IMR-90 (cell line): ENCODE measurements at regions not wholly inside any gene's neighbourhood (a gene's known extent, or its start where the extent isn't known, plus 50 kb on each side); places are given as distances from the start of the nearest gene placed in this dataset.

Experiments
- BHLHE40 ChIP-seq: fragments of 150-350 bp; IDR thresholded peaks from 2 replicates; pipeline ENCODE4 v1.6.1; 2016; ENCODE audit warnings: mild to moderate bottlenecking, low read depth, low read length
- CEBPB ChIP-seq: IDR thresholded peaks from 2 replicates; pipeline ENCODE4 v1.6.1; 2012; ENCODE audit warnings: low read depth, low read length, improper control_type of control experiment
- MAZ ChIP-seq: IDR thresholded peaks from 2 replicates; pipeline ENCODE4 v1.6.1; 2012; ENCODE audit warnings: low read depth, mild to moderate bottlenecking, low read length, improper control_type of control experiment, moderate library complexity, borderline replicate concordance
- MXI1 ChIP-seq: IDR thresholded peaks from 2 replicates; pipeline ENCODE4 v1.6.1; 2012; ENCODE audit warnings: low read depth, mild to moderate bottlenecking, low read length, moderate library complexity, borderline replicate concordance
- POLR2A ChIP-seq: IDR thresholded peaks from 2 replicates; pipeline ENCODE4 v1.6.1; 2012; ENCODE audit warnings: mild to moderate bottlenecking, low read depth, low read length
- RAD21 ChIP-seq: IDR thresholded peaks from 2 replicates; pipeline ENCODE4 v1.6.1; 2012; ENCODE audit warnings: low read length, improper control_type of control experiment
- RCOR1 ChIP-seq: IDR thresholded peaks from 2 replicates; pipeline ENCODE4 v1.6.1; 2012; ENCODE audit warnings: mild to moderate bottlenecking, low read length, improper control_type of control experiment; ENCODE audit not compliant: insufficient replicate concordance
- RFX5 ChIP-seq: IDR thresholded peaks from 2 replicates; pipeline ENCODE4 v1.8.0; 2012; ENCODE audit warnings: low read depth, mild to moderate bottlenecking, low read length, moderate library complexity
- SMC3 ChIP-seq: fragments of 150-350 bp; IDR thresholded peaks from 2 replicates; pipeline ENCODE4 v1.6.1; 2016; ENCODE audit warnings: low read depth, mild to moderate bottlenecking, antibody characterized with exemption, low read length, moderate library complexity
- TF ChIP-seq, protein P1 (sequence below): conservative IDR thresholded peaks from 2 replicates; pipeline ENCODE4 v1.5.1; 2012; ENCODE audit warnings: mild to moderate bottlenecking, low read depth, low read length, improper control_type of control experiment
- TF ChIP-seq, protein P2 (sequence below): fragments of 150-350 bp; IDR thresholded peaks from 2 replicates; pipeline ENCODE4 v1.6.1; 2017; ENCODE audit warnings: mild to moderate bottlenecking, antibody characterized with exemption, low read length, low read depth

DNA sequence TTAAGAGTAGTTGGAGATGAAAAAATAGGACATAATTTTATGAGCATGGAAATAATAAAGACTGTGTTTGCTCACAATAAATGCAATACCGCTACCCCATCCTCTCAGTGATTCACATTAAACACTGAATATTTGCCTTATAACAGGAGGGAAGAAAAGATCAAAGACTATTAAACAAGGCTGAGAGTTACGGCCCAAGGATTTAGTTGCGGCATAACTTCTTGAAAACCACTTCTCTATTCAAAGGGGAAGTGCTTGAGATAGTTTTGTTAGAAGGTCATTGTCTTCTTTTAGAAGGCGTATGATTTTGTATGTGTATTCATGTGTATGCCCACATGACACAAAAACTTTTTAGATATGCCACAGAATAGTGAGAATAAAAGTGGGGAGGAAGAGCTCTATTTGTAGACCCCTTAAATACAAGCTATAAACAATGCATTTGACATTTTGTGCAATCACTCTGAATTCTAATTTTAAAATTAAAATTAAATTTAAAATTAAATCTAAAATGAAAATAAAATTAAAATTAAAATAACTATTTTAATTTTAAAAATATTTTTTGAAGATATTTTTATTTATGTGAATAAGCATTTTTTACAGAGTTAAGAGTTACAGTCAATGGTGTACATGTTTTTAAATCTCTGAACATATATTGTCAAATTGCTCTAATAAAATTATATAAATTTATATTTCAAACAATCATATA lies 986.6 kb upstream of the ADAMTS5 start:
- TF ChIP-seq, protein P1, sequence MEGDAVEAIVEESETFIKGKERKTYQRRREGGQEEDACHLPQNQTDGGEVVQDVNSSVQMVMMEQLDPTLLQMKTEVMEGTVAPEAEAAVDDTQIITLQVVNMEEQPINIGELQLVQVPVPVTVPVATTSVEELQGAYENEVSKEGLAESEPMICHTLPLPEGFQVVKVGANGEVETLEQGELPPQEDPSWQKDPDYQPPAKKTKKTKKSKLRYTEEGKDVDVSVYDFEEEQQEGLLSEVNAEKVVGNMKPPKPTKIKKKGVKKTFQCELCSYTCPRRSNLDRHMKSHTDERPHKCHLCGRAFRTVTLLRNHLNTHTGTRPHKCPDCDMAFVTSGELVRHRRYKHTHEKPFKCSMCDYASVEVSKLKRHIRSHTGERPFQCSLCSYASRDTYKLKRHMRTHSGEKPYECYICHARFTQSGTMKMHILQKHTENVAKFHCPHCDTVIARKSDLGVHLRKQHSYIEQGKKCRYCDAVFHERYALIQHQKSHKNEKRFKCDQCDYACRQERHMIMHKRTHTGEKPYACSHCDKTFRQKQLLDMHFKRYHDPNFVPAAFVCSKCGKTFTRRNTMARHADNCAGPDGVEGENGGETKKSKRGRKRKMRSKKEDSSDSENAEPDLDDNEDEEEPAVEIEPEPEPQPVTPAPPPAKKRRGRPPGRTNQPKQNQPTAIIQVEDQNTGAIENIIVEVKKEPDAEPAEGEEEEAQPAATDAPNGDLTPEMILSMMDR = no peak
- TF ChIP-seq POLR2A (no peak), CEBPB (no peak), RAD21 (no peak), BHLHE40 (no peak), SMC3 (no peak), MXI1 (no peak), MAZ (no peak), RFX5 (no peak), RCOR1 (no peak)
- TF ChIP-seq, protein P2, sequence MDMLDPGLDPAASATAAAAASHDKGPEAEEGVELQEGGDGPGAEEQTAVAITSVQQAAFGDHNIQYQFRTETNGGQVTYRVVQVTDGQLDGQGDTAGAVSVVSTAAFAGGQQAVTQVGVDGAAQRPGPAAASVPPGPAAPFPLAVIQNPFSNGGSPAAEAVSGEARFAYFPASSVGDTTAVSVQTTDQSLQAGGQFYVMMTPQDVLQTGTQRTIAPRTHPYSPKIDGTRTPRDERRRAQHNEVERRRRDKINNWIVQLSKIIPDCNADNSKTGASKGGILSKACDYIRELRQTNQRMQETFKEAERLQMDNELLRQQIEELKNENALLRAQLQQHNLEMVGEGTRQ = no peak
